Myocyte (in vitro differentiated cells): ENCODE measurements at regions not wholly inside any gene's neighbourhood (a gene's known extent, or its start where the extent isn't known, plus 50 kb on each side); places are given as distances from the start of the nearest gene placed in this dataset.

Source experiments
- DNase-seq: peaks from one replicate; pipeline ENCODE4 v3.0.0-alpha.2; 2012; ENCODE audit warnings: low read depth

DNA sequence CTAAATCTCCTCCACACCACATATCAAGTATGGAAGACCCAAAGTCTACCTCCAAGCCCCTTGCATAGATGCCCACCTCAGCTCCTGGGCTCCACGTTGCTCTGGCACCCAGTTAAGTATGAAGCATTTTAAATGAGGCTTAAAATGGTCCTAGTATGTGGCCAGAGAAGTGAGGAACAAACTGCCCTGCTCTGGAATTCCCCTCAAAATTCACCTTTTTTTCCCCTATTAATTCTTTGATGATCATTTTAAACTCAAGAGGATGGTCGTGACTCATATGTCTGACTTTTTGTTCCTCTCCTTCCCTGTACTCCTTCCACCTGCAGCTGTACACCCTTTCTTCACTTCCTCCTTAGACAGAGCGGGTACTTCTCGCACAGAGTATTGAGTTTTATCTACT, 234.5 kb upstream of the MYOCD start:
- DNase-seq = no peak

DNA sequence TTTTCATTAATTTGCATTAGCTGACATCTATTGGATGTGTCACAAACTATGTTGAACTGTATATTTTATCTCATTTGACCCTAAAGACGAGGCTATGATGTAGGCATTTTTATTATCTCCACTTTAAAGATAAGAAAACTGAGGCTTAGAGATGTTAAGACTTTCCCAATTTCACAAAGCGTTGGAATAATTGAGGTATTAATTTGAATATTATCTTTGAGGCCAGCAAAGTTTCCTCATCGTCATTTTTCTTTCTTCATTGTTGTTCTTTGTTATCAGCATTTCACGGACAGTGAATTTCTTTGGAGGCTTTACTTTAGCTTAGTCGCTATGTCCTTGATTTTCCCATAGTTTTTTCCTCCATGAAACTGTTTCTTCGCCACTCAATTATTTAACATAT, 227.5 kb upstream of the MYOCD start:
- no peak for DNase-seq

DNA sequence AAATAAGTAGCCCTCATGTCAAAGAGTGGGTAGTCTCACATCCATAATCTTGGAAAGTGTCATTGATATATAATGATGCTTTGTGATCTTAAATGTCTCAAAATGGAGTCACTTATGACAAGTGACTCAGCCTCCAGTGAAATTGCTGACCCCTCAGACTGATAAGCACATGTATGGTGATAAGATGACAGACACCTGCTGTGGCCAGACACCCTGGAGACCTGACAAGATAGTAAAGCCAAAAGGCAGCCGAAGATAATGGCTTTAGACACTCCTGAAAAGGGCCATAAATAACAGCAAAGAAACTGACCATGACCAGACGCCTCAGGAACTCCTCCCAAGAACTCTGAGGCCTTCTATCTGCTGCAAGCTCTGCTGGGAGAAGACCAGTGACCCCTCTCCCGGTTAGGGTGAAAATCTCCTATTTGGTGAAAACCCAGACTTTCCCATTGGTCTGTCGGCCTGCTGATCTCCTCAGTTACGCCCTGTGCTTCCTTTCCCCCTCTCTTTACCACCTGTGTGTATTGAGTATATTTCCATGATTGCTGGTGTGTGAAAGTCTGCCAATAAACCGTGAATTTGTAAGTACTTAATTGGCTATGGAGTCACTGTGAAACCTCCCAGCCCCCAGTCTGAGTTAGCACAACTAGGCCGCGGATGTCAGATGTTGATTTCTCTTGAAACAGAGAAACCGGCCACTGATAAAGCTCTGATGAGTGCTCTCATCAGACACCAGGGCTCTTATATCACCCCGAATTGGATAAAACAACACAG, 226.7 kb upstream of the MYOCD start:
- no peak for DNase-seq

DNA sequence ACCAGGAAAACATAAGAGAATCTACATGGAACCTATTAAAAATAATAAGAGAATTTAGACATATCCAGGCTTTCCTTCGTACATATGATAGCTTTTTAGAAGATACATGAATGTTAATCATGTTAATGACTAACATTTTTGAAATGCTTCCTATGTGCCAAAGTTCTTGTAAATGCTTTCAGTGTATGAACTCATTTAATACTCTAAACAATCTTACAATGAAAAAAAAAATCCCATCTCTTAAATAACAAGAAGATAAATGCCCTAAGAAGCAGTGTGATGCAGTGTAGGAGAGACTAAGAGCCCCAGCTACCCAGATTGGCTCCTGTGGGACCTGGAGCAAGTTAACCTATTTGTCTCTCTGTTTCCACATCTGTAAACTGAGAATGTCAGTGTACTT, 220.4 kb upstream of the MYOCD start:
- DNase-seq = no peak

DNA sequence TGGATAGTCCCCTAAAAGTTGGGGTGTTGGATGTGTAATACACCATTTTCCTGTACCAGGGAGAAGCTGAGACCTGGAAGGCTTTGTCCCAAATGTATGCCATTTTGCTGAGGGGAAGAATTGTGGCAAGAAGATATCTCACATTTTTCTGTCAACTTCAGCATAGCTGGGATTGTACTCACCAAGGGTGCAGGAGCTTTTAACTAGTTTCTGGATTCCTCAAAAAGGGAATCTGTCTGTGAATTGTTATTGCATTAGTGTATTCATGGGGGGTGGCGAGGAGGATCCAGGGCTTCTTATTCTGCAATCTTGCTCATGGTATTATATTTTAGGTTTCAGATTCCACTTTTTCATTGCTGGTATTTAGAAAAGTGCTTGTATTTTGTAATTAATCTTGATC, 208.2 kb upstream of the MYOCD start:
- no peak for DNase-seq

DNA sequence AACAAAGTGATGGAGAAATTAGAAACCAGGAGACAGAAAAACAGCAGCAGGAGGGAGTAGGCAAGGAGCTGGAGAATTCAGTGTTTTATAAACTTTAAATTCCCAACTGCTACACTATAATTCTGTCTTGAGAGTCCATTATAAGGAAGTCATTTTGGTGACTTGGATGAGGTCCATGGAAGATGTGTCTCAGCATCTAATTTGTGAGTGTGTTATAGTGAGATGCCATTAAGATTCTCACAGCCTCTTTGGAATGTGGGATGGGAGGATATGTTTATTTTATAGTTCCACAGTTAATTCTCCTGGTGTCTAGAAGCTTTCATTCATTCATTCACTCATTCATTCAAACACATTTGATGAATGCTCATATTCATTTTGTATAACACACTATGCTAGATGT, 206.0 kb upstream of the MYOCD start:
- DNase-seq = no peak

DNA sequence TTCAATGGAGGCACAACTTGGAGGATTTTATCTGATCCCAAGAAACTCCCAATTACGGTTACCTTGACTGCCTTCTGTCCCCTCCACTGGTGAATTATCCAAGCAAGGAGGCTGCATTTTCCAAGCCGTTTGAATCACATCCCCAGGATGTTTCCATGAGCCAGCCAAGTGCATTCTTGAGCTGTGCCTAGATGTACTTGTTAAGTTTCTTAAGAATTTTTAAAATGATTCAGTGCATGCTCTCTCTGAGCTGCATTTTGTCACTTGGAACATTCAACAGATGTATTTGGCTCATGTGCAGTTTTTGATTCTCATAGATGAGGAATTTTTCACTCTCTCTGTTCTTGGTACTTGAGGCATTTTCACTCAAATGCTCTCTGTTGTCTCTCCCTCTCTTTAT, 202.6 kb upstream of the MYOCD start:
- DNase-seq = no peak

DNA sequence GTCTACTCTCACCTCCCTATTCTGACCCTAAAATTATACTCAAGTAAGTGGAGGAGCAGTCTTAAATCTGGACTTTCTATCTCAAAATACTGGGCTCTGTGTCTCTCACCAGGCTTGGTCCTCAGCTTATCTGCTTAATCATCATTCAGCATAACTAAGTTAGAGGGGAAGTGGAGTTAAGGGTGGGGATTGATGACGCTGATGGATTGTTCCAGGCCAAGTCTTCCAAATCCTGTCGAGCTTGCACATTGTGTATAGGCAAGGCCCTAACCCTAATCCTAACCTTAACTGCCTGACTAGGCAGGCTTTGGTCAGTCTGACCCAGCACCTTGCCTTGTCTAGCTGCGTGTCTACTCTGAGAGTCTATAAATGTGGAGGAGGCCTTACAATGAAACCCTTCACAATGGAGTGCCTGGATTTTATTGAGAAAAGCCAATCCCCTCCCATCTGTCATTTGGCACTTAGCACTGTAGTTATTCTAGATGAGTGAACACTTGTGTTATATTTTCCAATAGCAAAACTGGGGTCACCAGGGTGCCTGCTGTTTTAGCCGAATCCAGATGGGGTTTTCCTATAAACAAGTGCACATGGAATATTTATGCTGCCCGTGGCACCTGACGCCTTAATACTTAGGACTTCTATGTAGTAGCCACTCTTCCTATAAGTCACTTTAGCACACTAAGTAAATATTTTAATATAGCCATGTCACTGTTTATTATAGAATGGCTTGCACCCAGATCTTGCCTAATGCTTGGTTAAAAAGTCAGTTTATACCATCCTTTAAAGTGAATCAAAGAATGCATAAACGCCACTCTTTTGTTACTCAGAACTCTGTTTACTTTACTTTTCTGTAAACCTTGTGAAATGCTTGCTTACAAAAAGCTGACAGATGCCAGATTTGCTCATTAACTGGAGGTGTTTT, 193.2 kb upstream of the MYOCD start:
- no peak for DNase-seq

DNA sequence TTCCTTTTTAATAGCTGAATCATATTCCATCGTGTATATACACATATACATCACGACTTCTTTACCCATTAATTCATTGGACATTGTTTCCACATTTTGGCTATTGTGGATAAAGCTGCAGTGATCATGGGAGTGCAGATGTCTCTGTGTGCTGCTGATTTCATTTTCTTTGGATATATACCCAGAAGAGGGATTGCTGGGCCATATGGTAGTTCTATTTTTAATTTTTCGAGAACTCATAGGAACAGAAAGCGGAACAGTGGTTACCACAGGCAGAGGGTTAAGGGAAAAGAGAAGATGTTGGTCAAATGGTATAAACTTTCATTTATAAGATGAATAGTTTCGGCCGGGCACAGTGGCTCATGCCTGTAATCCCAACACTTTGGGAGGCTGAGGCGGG, 187.4 kb upstream of the MYOCD start:
- no peak for DNase-seq

DNA sequence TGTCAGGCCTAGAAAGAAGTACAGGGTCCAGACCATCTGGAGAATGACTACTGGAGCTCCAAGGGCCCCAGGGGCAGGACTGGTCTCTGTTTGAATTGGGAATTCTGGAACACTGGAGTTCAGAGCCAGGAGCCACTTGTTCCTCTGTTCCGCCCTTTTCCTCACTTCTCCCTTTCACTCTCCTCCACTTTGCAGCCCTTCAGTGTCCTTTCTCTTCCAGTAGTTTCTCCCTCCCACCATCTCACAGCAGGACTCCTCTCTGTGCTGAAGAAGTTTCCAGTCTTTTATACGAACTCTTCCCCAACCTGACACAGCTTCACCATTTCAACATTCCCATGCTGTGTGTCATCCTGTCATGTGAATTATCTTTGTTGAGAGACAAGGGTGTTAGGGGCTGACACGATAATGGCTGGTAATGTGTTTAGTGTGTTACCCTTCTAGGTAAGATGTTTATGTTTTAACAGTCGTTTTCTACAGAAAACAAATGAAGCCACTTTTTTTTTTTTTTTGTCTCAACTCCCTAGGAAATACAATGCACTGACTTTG, 180.3 kb upstream of the MYOCD start:
- DNase-seq = no peak

DNA sequence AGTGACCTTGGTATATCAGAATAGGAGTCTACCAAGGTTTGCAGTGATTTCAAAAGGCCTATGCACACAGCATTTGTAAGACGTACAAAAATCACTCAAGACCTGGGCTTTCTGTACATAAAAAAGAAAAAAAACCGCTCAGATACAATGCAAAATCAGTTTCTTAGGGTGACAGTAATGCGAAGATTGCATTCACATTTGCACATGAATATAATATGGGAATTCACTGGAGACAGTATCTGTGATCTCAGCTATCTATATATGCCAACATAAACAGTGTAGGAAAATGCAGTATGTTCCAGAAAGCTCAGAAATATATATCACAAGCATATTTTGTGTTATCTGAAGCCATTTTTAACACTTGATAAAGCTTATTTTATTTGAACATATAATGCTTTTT, 176.4 kb upstream of the MYOCD start:
- no peak for DNase-seq

DNA sequence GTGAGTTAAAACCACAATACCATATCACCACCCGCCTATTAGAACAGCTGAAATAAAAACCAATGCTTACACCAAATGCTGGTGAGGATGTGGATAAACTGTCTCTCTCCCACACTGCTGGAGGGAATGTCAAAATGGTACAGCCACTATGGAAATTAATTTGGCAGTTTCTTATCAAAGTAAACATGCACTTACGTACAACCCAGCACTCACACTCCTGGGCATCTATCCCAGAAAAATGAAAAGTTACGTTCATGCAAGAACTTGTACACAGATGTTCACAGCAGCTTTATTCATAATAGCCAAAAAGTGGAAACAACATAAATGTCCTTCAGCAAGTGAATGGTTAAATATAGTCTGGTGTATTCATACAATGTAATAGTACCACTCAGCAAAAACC, 173.2 kb upstream of the MYOCD start:
- DNase-seq = no peak

DNA sequence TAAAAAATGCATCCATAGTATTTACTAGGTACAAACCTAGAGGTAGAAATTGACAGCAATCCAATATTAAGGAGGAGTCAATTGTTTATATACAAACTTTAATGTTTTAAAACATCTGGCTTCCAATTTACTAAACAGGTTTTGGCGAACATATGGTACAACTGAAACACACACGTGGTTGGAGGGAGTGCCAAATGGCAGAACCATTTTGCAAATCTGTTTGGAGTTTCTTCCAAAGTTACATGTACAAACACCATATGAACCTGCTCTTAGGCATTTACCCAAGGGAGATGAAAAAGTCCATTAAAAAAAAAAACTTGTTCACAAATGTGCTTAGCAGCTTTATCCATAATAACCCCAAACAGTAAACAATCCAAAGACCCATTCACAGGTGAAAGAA, 159.8 kb upstream of the MYOCD start:
- DNase-seq = no peak

DNA sequence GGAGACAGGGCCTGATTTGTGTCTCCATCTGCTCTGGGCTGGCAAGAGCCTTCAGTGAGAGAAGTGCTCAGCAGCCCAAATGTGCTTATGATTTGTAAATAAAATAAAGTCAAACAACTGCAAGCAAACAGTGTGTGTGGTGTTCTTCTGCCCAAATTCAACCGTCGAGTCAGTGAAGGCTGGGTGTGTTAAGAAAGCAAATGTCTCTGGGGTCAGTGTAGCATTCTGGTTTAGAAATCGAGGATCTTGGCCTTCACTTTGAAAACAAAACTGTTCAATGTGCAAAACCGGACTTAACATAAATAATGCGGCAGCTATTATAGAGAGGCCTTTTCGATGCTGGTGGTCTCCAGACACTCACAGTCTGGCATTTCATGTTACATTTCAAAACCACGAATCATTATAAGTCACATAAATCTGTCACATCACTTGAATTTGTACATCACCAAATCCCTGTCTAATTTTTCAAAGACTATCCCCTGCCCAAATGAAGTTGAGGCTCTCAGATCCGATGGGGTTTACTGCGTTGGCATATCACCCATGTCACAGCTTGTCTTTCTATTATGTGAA, 158.6 kb upstream of the MYOCD start:
- no peak for DNase-seq

DNA sequence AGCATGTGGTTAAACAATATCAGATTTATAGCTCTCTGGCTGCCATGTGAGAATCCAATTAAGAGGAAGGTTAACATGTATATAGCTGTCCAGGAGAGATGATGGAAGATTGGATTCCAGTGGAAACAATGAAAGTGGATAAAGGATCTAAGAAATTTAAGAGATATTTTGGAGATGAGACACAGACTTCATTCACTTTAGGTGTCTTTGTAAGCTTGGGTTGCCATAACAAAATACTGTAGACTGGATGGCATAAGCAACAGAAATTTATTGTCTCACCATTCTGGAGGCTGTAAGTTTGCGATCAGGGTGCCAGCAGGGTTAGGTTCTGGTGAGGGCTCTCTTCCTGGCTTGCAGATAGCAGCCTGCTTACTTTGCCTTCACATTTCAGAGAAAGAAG, 155.9 kb upstream of the MYOCD start:
- no peak for DNase-seq

DNA sequence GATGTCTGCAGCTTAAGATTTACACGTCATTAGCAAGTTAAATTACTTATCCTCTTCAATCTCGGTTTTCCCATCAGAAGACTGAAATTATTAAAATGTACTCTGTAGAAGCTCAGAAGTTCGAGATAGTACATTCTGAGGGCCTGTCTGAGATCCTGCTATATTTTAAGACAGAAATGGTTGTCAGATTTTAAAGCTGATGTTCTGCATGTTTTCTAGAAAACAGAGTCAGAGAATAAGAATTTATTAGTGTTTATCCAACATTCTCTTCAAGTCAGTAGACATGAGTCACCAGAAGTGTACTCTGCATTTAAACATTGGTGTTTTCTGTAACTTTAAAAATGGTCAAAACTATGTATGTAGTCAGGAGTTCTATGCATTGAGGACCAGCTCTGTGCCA, 155.2 kb upstream of the MYOCD start:
- DNase-seq = no peak

DNA sequence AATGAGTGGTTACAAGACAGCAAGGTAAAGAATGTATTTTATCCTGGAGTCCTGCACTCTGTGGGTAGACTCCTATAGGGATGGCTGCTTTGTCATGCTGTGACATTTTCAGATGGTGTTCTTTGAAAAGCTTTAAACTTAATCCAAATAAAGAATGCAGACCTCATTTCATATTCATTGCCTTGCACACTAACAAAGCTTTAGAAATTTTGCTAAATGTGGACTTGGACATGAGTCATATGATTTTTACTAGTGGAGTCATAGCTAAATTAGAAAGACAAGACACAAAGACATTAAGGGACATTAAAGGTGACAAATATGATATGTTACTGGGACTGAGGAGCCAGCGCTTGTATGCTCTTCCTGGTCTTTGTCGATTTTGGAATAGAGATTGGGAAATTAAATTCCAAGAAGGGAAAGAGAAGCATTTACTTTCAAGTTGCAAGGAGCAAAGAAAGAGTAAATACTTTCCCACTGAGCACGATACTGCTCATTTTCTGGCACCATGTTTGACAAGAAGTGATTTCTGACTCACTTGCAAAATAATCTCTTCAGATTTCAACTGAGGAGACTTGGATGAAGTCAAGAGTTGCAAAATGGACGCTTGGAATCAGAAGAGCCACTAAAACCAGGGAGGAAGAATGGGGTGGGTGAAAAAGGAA, 152.9 kb upstream of the MYOCD start:
- DNase-seq = no peak

DNA sequence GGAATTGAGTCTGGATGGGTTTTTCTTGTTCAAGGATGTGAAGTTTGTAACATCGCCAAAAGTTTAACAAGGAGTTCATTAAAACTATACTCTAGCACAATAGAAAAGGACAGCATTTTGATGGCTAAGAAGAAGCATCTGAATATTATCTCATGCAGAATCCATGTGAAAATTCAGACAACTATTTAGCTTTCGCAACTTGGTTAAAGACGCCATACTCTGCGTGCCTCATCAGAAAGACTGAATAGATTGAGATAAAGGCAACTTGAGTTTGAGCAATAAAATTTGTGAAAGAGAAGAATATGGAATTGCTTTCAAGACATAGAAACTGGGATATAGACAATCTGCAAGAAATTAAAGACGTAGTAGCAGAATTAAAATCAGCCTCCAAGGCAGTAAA, 151.1 kb upstream of the MYOCD start:
- no peak for DNase-seq

DNA sequence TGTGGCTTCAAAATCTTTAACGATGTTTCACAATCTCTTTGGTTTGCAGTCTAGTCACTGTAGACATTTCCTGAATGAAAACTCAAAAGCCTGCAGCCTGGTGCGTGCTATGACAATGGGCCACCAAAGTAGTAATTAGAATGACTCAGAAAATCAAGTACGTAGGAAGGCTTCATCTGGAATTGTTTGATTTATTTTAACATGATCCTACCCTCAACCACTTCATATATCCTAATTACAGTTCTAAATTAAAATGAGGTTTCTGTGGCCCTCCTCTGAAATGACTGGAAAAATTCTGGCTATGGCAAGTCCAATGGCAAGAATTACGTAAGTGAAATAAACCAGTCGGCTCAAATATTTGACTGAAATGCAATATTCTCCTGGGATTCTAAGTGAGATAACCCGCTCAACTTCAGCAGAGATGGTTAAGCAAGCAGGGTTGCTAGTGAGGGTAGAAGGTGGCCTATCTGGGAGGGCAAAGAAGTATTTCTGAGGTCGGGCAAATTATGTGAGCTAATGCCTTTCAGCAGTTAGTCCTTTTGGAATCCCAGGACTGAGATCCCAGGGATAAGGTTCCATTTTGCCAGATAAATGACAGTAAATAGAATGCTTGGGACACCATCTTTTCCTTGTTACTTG, 145.6 kb upstream of the MYOCD start:
- DNase-seq = no peak

DNA sequence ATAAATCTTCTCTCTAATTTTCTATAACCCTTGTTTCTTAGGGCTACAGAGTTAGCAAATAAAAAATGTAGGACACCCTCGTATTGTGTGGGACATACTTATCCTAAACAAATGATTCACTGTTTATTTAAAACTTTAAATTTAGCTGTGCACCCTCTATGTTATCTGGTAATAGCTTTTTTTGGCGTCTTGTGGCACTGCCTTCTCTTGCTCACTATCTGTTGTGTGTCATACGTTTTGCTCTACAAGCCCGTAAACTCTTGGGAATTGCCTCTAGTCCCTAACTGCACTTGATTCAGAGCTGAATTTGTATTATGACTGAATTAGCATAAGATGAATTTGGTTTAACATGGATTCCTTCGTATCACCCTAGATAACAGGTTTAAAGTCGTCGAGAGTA, 144.3 kb upstream of the MYOCD start:
- DNase-seq = no peak

DNA sequence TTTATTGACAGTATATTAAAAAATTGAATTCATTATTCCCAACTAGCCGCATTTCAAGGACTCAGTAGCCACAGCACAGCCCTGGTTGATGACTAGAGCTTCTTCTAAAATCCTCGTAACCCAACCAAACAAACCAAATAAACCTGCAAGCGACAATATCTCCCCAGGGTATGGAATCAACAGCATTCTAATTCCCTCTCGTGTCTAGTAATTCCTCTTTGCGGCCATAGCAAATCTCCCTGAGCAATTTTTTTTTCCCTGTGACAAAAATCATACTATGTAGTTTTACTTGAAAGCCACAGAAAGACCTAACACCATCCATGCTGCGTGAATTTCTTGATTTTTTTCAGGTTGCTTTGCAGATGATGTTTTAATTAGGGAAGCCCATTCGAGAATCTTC, 143.4 kb upstream of the MYOCD start:
- DNase-seq = no peak
